DND-41 (cell line): ENCODE measurements at regions not wholly inside any gene's neighbourhood (a gene's known extent, or its start where the extent isn't known, plus 50 kb on each side); places are given as distances from the start of the nearest gene placed in this dataset.

Source experiments
- EZH2 ChIP-seq: IDR thresholded peaks from 3 replicates; pipeline ENCODE4 v1.6.1; 2012; ENCODE audit warnings: borderline replicate concordance, low read depth, mild to moderate bottlenecking, moderate library complexity, low read length, inconsistent platforms; ENCODE audit not compliant: severe bottlenecking
- TF ChIP-seq, protein P1 (sequence below): IDR thresholded peaks from 2 replicates; pipeline ENCODE4 v1.5.1; 2012; ENCODE audit warnings: borderline replicate concordance, low read length, moderate library complexity, mild to moderate bottlenecking; ENCODE audit not compliant: poor library complexity, severe bottlenecking; ENCODE audit errors: extremely low read depth

- TF ChIP-seq, protein P1, sequence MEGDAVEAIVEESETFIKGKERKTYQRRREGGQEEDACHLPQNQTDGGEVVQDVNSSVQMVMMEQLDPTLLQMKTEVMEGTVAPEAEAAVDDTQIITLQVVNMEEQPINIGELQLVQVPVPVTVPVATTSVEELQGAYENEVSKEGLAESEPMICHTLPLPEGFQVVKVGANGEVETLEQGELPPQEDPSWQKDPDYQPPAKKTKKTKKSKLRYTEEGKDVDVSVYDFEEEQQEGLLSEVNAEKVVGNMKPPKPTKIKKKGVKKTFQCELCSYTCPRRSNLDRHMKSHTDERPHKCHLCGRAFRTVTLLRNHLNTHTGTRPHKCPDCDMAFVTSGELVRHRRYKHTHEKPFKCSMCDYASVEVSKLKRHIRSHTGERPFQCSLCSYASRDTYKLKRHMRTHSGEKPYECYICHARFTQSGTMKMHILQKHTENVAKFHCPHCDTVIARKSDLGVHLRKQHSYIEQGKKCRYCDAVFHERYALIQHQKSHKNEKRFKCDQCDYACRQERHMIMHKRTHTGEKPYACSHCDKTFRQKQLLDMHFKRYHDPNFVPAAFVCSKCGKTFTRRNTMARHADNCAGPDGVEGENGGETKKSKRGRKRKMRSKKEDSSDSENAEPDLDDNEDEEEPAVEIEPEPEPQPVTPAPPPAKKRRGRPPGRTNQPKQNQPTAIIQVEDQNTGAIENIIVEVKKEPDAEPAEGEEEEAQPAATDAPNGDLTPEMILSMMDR: no peak
- TF ChIP-seq EZH2: no peak
Measured at GRCh38 chr9:100937382-100937781, 91.1 kb upstream of the PLPPR1 start.
